SK-N-MC (cell line): ENCODE measurements at regions not wholly inside any gene's neighbourhood (a gene's known extent, or its start where the extent isn't known, plus 50 kb on each side); places are given as distances from the start of the nearest gene placed in this dataset.

Experiments used
- EZH2 ChIP-seq: fragments of 200-600 bp; sonication (generic); IDR thresholded peaks from one replicate; pipeline ENCODE4 v1.6.1; 2017; ENCODE audit warnings: antibody characterized with exemption
- FOXP2 ChIP-seq: optimal IDR thresholded peaks from 2 replicates; pipeline ENCODE3; 2011; ENCODE audit warnings: mild to moderate bottlenecking, moderate library complexity; ENCODE audit not compliant: insufficient read depth; ENCODE audit errors: extremely low read length, control extremely low read depth
- POLR2AphosphoS5 ChIP-seq: IDR thresholded peaks from 2 replicates; pipeline ENCODE4 v1.6.1; 2012; ENCODE audit warnings: mild to moderate bottlenecking, low read depth, low read length, borderline replicate concordance

GRCh38 chr6:92566632-92567031 lies 852.7 kb downstream of the EPHA7 start:
- no peak for TF ChIP-seq EZH2
- TF ChIP-seq POLR2AphosphoS5: no peak
- TF ChIP-seq FOXP2: no peak
